ENCODE measurements at regions not wholly inside any gene's neighbourhood (a gene's known extent, or its start where the extent isn't known, plus 50 kb on each side); places are given as distances from the start of the nearest gene placed in this dataset.

DNA sequence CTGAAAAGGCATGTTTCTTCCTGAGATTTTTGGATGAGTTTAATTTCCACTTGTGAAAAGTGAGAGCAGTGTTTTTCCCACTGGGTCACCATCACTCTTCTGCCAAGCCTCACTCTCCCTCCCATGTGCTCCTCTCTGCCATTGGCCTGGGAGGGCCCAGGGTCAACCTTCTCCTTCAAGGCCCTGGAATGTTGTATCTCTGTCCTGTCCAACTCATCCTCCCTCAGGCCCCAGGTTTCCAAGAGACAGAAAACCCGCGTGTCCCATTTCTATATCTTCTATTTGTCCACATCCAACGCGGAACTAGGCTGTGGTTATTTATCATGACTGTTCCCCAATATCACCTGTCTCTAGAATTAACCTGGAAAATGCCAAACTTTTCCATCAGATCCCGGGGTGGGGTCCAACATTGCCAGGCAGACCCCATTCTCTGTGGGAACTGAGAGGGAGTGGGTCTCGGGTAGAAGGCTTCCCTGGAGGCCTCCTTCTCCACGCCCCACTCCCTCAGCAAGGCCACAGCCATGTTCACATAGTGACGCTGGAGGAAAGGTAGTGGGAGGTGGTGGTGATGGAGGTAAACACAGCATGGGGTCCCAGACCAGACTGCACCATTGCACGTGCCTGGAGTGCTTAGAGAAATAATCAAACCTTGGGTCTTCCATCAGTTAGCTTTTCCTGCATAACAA is 173.5 kb downstream of the SCP2D1 start:
- no peak overlapping the region for H3K9ac ChIP-seq (ENCODE audit: insufficient read depth, low read length, poor library complexity, severe bottlenecking)
- H3K79me2 ChIP-seq (ENCODE audit: insufficient read depth, low read length) = no peaks in the 10 kb centered on the region
- DNase-seq = no peak
- H3K36me3 ChIP-seq (replicated peaks in 1 of 2; ENCODE audit: control insufficient read depth in 1 of 2, insufficient read depth in 2 of 2, low read length in 2 of 2) = no peaks in the 10 kb centered on the region
- Mint-ChIP-seq H3K4me3 (no peak overlapping the region), H3K27me3 (ENCODE audit: low read depth in 3 of 3) (peaks cover 0 to 3% (median 0%) of the 10 kb centered on the region in 3 donors), H3K9me3 (peaks cover 0 to 2% (median 0%) of the 10 kb centered on the region in 7 donors), H3K36me3 (no peaks in the 10 kb centered on the region), H3K4me1 (no peaks in the 10 kb centered on the region), H3K27ac (no peak overlapping the region)
- H3K4me1 ChIP-seq (ENCODE audit: control insufficient read depth in 1 of 2, insufficient read depth in 2 of 2, low read length in 2 of 2) = no peaks in the 10 kb centered on the region
- no peak overlapping the region for H3K27ac ChIP-seq (ENCODE audit: low read depth in 1 of 2, low read length in 2 of 2)
- H3K27me3 ChIP-seq (ENCODE audit: control insufficient read depth in 2 of 2, insufficient read depth in 2 of 2, low read length in 2 of 2) = no peaks in the 10 kb centered on the region
- H3K9me3 ChIP-seq (replicated peaks in 1 of 2; ENCODE audit: control insufficient read depth in 1 of 2, insufficient read depth in 1 of 2, low read length in 2 of 2) = no peaks in the 10 kb centered on the region
- intact Hi-C loops (cut with micrococcal nuclease) = no loop called here
- H4K20me1 ChIP-seq (ENCODE audit: insufficient read depth, low read length) = no peaks in the 10 kb centered on the region
- no peak overlapping the region for H2AFZ ChIP-seq (ENCODE audit: insufficient read depth, low read depth, low read length, poor library complexity, severe bottlenecking)
- no peak overlapping the region for H3K4me2 ChIP-seq (replicated peaks; ENCODE audit: extremely low read depth, low read length, poor library complexity, severe bottlenecking)
- WGBS (ENCODE audit: insufficient coverage) = no CpG with 5 or more reads among the region's 9 CpGs
- no peak overlapping the region for H3K4me3 ChIP-seq (replicated peaks in 1 of 3; ENCODE audit: low read depth in 2 of 3, low read length in 3 of 3)
- TF ChIP-seq, protein P1, sequence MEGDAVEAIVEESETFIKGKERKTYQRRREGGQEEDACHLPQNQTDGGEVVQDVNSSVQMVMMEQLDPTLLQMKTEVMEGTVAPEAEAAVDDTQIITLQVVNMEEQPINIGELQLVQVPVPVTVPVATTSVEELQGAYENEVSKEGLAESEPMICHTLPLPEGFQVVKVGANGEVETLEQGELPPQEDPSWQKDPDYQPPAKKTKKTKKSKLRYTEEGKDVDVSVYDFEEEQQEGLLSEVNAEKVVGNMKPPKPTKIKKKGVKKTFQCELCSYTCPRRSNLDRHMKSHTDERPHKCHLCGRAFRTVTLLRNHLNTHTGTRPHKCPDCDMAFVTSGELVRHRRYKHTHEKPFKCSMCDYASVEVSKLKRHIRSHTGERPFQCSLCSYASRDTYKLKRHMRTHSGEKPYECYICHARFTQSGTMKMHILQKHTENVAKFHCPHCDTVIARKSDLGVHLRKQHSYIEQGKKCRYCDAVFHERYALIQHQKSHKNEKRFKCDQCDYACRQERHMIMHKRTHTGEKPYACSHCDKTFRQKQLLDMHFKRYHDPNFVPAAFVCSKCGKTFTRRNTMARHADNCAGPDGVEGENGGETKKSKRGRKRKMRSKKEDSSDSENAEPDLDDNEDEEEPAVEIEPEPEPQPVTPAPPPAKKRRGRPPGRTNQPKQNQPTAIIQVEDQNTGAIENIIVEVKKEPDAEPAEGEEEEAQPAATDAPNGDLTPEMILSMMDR (IDR thresholded peaks at IDR 0.05) = no peak

DNA sequence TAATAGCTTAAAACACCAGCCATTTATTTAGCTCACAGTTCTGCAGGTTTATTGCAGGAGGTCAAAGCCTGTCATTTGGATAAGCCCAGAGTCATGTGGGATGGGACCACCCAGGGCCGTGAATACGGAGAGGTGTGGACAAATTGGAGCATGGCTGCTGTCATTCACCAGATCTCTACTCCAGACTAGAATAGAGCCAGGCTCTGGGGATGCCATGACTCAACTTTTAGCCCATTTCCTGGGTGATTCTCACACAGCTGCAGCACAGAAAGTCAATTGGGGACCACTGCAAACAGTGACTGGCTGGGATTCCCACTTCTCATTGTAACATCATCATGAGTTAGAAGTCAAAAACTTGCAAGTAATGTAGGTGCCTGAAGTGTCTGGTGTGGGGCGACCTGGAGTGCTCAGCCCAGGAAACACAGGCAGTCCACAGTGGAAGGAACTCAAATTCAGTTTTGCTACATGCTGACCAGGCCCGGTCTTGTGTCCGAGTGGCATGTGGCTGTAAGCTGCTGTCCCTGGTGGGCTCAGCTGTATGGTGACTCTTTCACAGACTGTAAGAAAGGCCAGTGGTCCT is 174.3 kb downstream of the SCP2D1 start:
- H3K36me3 ChIP-seq (replicated peaks in 1 of 2; ENCODE audit: control insufficient read depth in 1 of 2, insufficient read depth in 2 of 2, low read length in 2 of 2) = no peaks in the 10 kb centered on the region
- Mint-ChIP-seq H3K4me3 (no peak overlapping the region), H3K27ac (no peak overlapping the region), H3K4me1 (no peaks in the 10 kb centered on the region), H3K36me3 (no peaks in the 10 kb centered on the region), H3K27me3 (ENCODE audit: low read depth in 3 of 3) (peaks cover 0 to 3% (median 0%) of the 10 kb centered on the region in 3 donors), H3K9me3 (peaks cover 0 to 6% (median 0%) of the 10 kb centered on the region in 7 donors)
- no peak overlapping the region for H3K27ac ChIP-seq (ENCODE audit: low read depth in 1 of 2, low read length in 2 of 2)
- H2AFZ ChIP-seq (ENCODE audit: insufficient read depth, low read depth, low read length, poor library complexity, severe bottlenecking) = no peak overlapping the region
- H3K79me2 ChIP-seq (ENCODE audit: insufficient read depth, low read length) = no peaks in the 10 kb centered on the region
- no peak overlapping the region for H3K4me2 ChIP-seq (replicated peaks; ENCODE audit: extremely low read depth, low read length, poor library complexity, severe bottlenecking)
- intact Hi-C loops (cut with micrococcal nuclease) = no loop called here
- DNase-seq = no peak
- TF ChIP-seq, protein P1 (IDR thresholded peaks at IDR 0.05) = no peak
- H3K4me1 ChIP-seq (ENCODE audit: control insufficient read depth in 1 of 2, insufficient read depth in 2 of 2, low read length in 2 of 2) = no peaks in the 10 kb centered on the region
- no peak overlapping the region for H3K9ac ChIP-seq (ENCODE audit: insufficient read depth, low read length, poor library complexity, severe bottlenecking)
- H4K20me1 ChIP-seq (ENCODE audit: insufficient read depth, low read length) = no peaks in the 10 kb centered on the region
- 88% methylated on average over 5 of the region's 5 CpGs for WGBS (ENCODE audit: insufficient coverage)
- no peak overlapping the region for H3K4me3 ChIP-seq (replicated peaks in 1 of 3; ENCODE audit: low read depth in 2 of 3, low read length in 3 of 3)
- H3K27me3 ChIP-seq (ENCODE audit: control insufficient read depth in 2 of 2, insufficient read depth in 2 of 2, low read length in 2 of 2) = no peaks in the 10 kb centered on the region
- no peaks in the 10 kb centered on the region for H3K9me3 ChIP-seq (replicated peaks in 1 of 2; ENCODE audit: control insufficient read depth in 1 of 2, insufficient read depth in 1 of 2, low read length in 2 of 2)

Data from CD14-positive monocyte (primary cell).